Right lobe of liver (tissue), 6 donors: ENCODE measurements at regions not wholly inside any gene's neighbourhood (a gene's known extent, or its start where the extent isn't known, plus 50 kb on each side); places are given as distances from the start of the nearest gene placed in this dataset.
"Not testable (repeated sequence)": the region's sequence is repeated elsewhere in the genome, so short reads cannot be mapped to it uniquely, and the experiment has no call there.

Experiments used
- ATAC-seq, 4 donors: fragments of 200-7000 bp; cut with Tn5 transposase; one replicate each; pipeline ENCODE4 v1.9.1; 2020; ENCODE audit warnings: mild to moderate bottlenecking in 4 of 4, moderate library complexity in 4 of 4
- DNase-seq, 3 donors: peaks; one replicate each; pipeline ENCODE4 v3.0.0-alpha.2; 2020
- H3K27ac ChIP-seq, 3 donors: fragments of 200-600 bp; one replicate each; pipeline ENCODE4 v1.8.0; 2022
- H3K27me3 ChIP-seq, 2 donors: fragments of 200-600 bp; one replicate each; pipeline ENCODE4 v1.8.0; 2022
- H3K36me3 ChIP-seq, 4 donors: fragments of 200-600 bp; sonication (generic) in 1 of 4; one replicate each; pipeline versions ENCODE4 v1.5.1 to v1.8.0; 2017 to 2022; ENCODE audit warnings: control low read depth in 1 of 4
- H3K4me1 ChIP-seq, 4 donors: fragments of 200-600 bp; sonication (generic) in 1 of 4; one replicate each; pipeline versions ENCODE4 v1.5.1 to v1.8.0; 2017 to 2022; ENCODE audit warnings: control low read depth in 1 of 4
- H3K4me3 ChIP-seq, 3 donors: fragments of 200-600 bp; one replicate each; pipeline ENCODE4 v1.8.0; 2022
- H3K9me3 ChIP-seq, 4 donors: fragments of 200-600 bp; sonication (generic) in 1 of 4; one replicate each; pipeline versions ENCODE4 v1.5.1 to v1.8.0; 2017 to 2022; ENCODE audit warnings: control low read depth in 1 of 4
- POLR2A ChIP-seq: fragments of 450-650 bp; IDR thresholded peaks from one replicate; pipeline ENCODE4 v1.6.1; 2017; ENCODE audit warnings: antibody characterized with exemption, mild to moderate bottlenecking
- WGBS: methylation state at CpG from one replicate; pipeline ENCODE4 v1.1.6; 2018; ENCODE audit warnings: low coverage, low lambda C conversion rate; ENCODE audit not compliant: insufficient coverage; ENCODE audit errors: missing lambda C conversion rate; 5-methylcytosine and 5-hydroxymethylcytosine counted together
- intact Hi-C, 2 donors: fragments of 100-400 bp; cut with DNase I; formaldehyde crosslinking; loops; one replicate each; pipeline versions ENCODE4 v1.11.2 to v1.14.1; 2022
- TF ChIP-seq, protein P1 (sequence below), 4 donors: fragments of 200-600 bp in 3 of 4; fragments of 450-650 bp in 1 of 4; IDR thresholded peaks; one replicate each; pipeline versions ENCODE4 v1.5.1 to v1.8.0; 2016 to 2022; ENCODE audit warnings: antibody characterized with exemption in 4 of 4, mild to moderate bottlenecking in 2 of 4
- donor health status: DM: no; HTN: yes; CAD: no.
- donor health status: DM: no; HTN: no; CAD: no.
- donor health status: DM: no; HTN: no; CAD: no.
- donor health status: DM: no; HTN: yes; CAD: no.
- donor health status: DM: no; HTN: yes; CAD: no.

DNA sequence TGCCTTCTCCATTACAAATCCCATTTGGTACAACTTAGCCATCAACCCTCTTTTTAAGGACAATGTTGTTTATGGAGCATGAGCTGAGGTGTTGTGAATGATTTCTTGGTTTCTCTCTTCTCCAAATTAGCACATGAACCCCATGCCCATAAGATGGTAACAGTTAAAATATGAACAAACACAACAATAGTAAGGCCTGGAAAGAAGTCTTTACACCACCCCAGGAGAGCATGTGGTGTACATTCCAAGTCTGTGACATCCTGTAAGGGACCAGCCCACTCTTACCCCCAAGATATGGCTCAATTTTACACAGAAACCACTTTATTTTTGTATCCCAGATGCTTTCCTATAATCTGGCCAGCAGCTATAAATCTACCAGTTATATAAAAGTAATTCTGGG, 226.1 kb downstream of the COX18 start:
- TF ChIP-seq POLR2A, result no peak
- TF ChIP-seq, protein P1, sequence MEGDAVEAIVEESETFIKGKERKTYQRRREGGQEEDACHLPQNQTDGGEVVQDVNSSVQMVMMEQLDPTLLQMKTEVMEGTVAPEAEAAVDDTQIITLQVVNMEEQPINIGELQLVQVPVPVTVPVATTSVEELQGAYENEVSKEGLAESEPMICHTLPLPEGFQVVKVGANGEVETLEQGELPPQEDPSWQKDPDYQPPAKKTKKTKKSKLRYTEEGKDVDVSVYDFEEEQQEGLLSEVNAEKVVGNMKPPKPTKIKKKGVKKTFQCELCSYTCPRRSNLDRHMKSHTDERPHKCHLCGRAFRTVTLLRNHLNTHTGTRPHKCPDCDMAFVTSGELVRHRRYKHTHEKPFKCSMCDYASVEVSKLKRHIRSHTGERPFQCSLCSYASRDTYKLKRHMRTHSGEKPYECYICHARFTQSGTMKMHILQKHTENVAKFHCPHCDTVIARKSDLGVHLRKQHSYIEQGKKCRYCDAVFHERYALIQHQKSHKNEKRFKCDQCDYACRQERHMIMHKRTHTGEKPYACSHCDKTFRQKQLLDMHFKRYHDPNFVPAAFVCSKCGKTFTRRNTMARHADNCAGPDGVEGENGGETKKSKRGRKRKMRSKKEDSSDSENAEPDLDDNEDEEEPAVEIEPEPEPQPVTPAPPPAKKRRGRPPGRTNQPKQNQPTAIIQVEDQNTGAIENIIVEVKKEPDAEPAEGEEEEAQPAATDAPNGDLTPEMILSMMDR (IDR thresholded peaks at IDR 0.05), result no peak
- intact Hi-C loops, result no loop called here
- no peaks in the 10 kb centered on the region for H3K4me1 ChIP-seq
- no peak overlapping the region for H3K4me3 ChIP-seq
- no peaks in the 10 kb centered on the region for H3K9me3 ChIP-seq
- H3K36me3 ChIP-seq, result no peaks in the 10 kb centered on the region
- no peak overlapping the region for H3K27ac ChIP-seq
- no peaks in the 10 kb centered on the region for H3K27me3 ChIP-seq
- no peak for DNase-seq
- no peak for ATAC-seq

DNA sequence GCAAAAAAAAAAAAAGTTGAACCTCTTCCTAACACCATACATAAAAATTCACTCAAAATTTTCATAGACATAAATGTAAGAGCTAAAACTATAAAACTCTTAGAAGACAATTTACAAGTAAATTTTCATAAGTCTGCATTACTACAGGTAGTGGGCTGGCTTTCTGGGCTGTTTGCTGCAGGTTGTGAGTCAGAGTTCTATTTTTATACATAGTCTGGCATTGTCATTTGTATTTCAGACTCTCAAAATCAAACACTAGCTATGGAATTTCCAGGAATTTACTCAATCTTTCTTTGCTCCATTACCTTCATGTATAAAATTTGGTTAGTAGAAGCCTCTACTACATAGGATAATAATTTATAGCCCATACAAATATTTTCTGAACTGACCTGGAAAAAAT, 227.2 kb downstream of the COX18 start:
- TF ChIP-seq POLR2A, result no peak
- TF ChIP-seq, protein P1 (IDR thresholded peaks at IDR 0.05), result no peak
- no peaks in the 10 kb centered on the region for H3K36me3 ChIP-seq
- H3K4me1 ChIP-seq, result no peaks in the 10 kb centered on the region
- intact Hi-C loops, result no loop called here
- no peaks in the 10 kb centered on the region for H3K9me3 ChIP-seq
- no peak overlapping the region for H3K4me3 ChIP-seq
- no peaks in the 10 kb centered on the region for H3K27me3 ChIP-seq
- no peak for ATAC-seq
- no peak overlapping the region for H3K27ac ChIP-seq
- DNase-seq, result no peak

DNA sequence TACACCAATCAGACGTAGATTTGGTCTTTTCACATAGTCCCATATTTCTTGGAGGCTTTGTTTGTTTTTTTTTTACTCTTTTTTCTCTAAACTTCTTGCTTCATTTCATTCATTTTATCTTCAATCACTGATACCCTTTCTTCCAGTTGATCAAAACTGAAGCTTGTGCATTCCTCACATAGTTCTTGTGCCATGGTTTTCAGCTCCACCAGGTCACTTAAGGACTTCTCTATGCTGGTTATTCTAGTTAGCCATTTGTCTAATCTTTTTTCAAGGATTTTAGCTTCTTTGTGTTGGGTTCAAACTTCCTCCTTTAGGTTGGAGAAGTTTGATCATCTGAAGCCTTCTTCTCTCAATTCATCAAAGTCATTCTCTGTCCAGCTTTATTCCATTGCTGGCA, 229.3 kb downstream of the COX18 start:
- intact Hi-C loops, H3K36me3 ChIP-seq, H3K27me3 ChIP-seq, H3K27ac ChIP-seq, ATAC-seq, H3K4me1 ChIP-seq, H3K9me3 ChIP-seq, H3K4me3 ChIP-seq, DNase-seq: not testable (repeated sequence)
- WGBS, result 10% methylated on average over 1 of the region's 1 CpG

DNA sequence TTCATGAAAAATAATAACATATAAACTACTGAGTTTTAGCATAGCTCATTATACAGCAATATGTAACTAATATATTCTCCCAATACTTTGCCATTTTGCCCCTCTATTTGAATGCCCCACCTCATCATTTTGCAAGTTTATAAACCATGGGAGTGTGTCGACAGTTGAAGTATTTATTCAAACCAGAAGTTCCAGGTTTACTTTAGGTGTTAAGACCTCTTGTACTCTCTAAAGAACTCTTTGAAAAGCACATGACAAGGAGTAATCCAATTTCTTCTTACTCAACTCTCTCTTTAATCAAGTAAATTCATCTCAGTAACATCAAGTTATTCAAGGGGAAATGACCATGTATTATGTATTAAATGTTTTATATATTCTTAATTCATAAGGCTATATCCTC, 240.7 kb downstream of the COX18 start:
- no peak for ATAC-seq
- intact Hi-C loops, result no loop called here
- no peak overlapping the region for H3K27ac ChIP-seq

DNA sequence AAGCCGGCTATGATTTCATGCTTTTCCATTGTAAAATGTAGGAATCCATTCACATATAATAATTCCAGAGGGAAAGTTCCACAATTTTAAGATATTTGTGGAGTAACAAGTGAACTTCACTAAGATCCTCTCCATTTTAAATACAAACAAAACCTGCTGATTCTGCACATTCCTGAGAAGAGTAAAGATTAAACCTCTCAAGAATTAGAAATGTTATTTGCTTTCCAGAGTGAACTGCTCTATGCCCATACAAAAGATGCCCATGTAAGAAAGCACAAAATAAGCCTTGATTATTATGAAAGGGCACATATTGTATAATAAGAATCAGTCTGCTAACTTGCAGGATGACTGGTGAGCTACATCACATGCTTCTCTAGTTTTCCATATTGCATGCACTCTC, 241.5 kb downstream of the COX18 start:
- Histone ChIP-seq H3K27ac (no peak overlapping the region), H3K27me3 (no peaks in the 10 kb centered on the region), H3K4me3 (no peak overlapping the region), H3K4me1 (no peaks in the 10 kb centered on the region), H3K36me3 (no peaks in the 10 kb centered on the region), H3K9me3 (no peaks in the 10 kb centered on the region)
- DNase-seq, result no peak
- no peak for TF ChIP-seq POLR2A
- TF ChIP-seq, protein P1 (IDR thresholded peaks at IDR 0.05), result no peak
- no peak for ATAC-seq
- intact Hi-C loops, result no loop called here
- 64% methylated on average over 1 of the region's 1 CpG for WGBS

More for the DNA sequence above, 240.7 kb downstream of the COX18 start:
- DNase-seq, result no peak
- H3K4me3 ChIP-seq, result no peak overlapping the region
- H3K9me3 ChIP-seq, result peaks cover 0 to 5% (median 0%) of the 10 kb centered on the region in 4 donors
- no peaks in the 10 kb centered on the region for H3K36me3 ChIP-seq
- H3K4me1 ChIP-seq, result no peaks in the 10 kb centered on the region
- no peaks in the 10 kb centered on the region for H3K27me3 ChIP-seq
- WGBS, result 78% methylated on average over 1 of the region's 1 CpG
- TF ChIP-seq, protein P1 (IDR thresholded peaks at IDR 0.05), result no peak
- no peak for TF ChIP-seq POLR2A
